ENCODE measurements at regions not wholly inside any gene's neighbourhood (a gene's known extent, or its start where the extent isn't known, plus 50 kb on each side); places are given as distances from the start of the nearest gene placed in this dataset.

- WGBS = 52% methylated on average over 1 of the region's 1 CpG
- DNase-seq (ENCODE audit: extremely low spot score) = no peak
- Histone ChIP-seq H3K36me3 (ENCODE audit: insufficient read depth) (no peaks in the 10 kb centered on the region), H3K27ac (ENCODE audit: low read depth) (no peak overlapping the region), H3K4me3 (ENCODE audit: low read depth, low read length) (no peak overlapping the region), H3K4me1 (ENCODE audit: insufficient read depth) (no peaks in the 10 kb centered on the region)
Measured at GRCh38 chr2:220270481-220271070, 643.1 kb downstream of the SLC4A3 start.

GRCh38 chr2:220272656-220273055 lies 645.2 kb downstream of the SLC4A3 start:
- no peak overlapping the region for H3K4me3 ChIP-seq (ENCODE audit: low read depth, low read length)
- no peaks in the 10 kb centered on the region for H3K36me3 ChIP-seq (ENCODE audit: insufficient read depth)
- DNase-seq (ENCODE audit: extremely low spot score) = no peak
- H3K4me1 ChIP-seq (ENCODE audit: insufficient read depth) = no peaks in the 10 kb centered on the region
- H3K27ac ChIP-seq (ENCODE audit: low read depth) = no peak overlapping the region

GRCh38 chr2:220273082-220273481 lies 645.7 kb downstream of the SLC4A3 start:
- Histone ChIP-seq H3K36me3 (ENCODE audit: insufficient read depth) (no peaks in the 10 kb centered on the region), H3K4me3 (ENCODE audit: low read depth, low read length) (no peak overlapping the region), H3K27ac (ENCODE audit: low read depth) (no peak overlapping the region), H3K4me1 (ENCODE audit: insufficient read depth) (no peaks in the 10 kb centered on the region)
- WGBS = 57% methylated on average over 2 of the region's 2 CpGs
- DNase-seq (ENCODE audit: extremely low spot score) = no peak

GRCh38 chr2:220275454-220275853 lies 648.0 kb downstream of the SLC4A3 start:
- 98% methylated on average over 3 of the region's 3 CpGs for WGBS
- Histone ChIP-seq H3K27ac (ENCODE audit: low read depth) (no peak overlapping the region), H3K4me3 (ENCODE audit: low read depth, low read length) (no peak overlapping the region), H3K4me1 (ENCODE audit: insufficient read depth) (no peaks in the 10 kb centered on the region), H3K36me3 (ENCODE audit: insufficient read depth) (no peaks in the 10 kb centered on the region)
- DNase-seq (ENCODE audit: extremely low spot score) = no peak

- H3K36me3 ChIP-seq (ENCODE audit: insufficient read depth) = no peaks in the 10 kb centered on the region
- no peaks in the 10 kb centered on the region for H3K4me1 ChIP-seq (ENCODE audit: insufficient read depth)
- WGBS = 69% methylated on average over 2 of the region's 2 CpGs
- no peak for DNase-seq (ENCODE audit: extremely low spot score)
- H3K4me3 ChIP-seq (ENCODE audit: low read depth, low read length) = no peak overlapping the region
- H3K27ac ChIP-seq (ENCODE audit: low read depth) = no peak overlapping the region
Measured at GRCh38 chr2:220276741-220277444, 649.5 kb downstream of the SLC4A3 start.

GRCh38 chr2:220277445-220277975 lies 650.1 kb downstream of the SLC4A3 start:
- no peak overlapping the region for H3K4me3 ChIP-seq (ENCODE audit: low read depth, low read length)
- H3K27ac ChIP-seq (ENCODE audit: low read depth) = no peak overlapping the region
- H3K4me1 ChIP-seq (ENCODE audit: insufficient read depth) = no peaks in the 10 kb centered on the region
- no peaks in the 10 kb centered on the region for H3K36me3 ChIP-seq (ENCODE audit: insufficient read depth)
- 21% methylated on average over 3 of the region's 3 CpGs for WGBS
- no peak for DNase-seq (ENCODE audit: extremely low spot score)

- no peaks in the 10 kb centered on the region for H3K4me1 ChIP-seq (ENCODE audit: insufficient read depth)
- DNase-seq (ENCODE audit: extremely low spot score) = no peak
- H3K4me3 ChIP-seq (ENCODE audit: low read depth, low read length) = no peak overlapping the region
- no peak overlapping the region for H3K27ac ChIP-seq (ENCODE audit: low read depth)
- 27% methylated on average over 2 of the region's 2 CpGs for WGBS
- H3K36me3 ChIP-seq (ENCODE audit: insufficient read depth) = no peaks in the 10 kb centered on the region
Measured at GRCh38 chr2:220278022-220278421, 650.6 kb downstream of the SLC4A3 start.

GRCh38 chr2:220279372-220279771 lies 651.9 kb downstream of the SLC4A3 start:
- no peaks in the 10 kb centered on the region for H3K36me3 ChIP-seq (ENCODE audit: insufficient read depth)
- no peak for DNase-seq (ENCODE audit: extremely low spot score)
- no peaks in the 10 kb centered on the region for H3K4me1 ChIP-seq (ENCODE audit: insufficient read depth)
- no peak overlapping the region for H3K4me3 ChIP-seq (ENCODE audit: low read depth, low read length)
- WGBS = 95% methylated on average over 2 of the region's 2 CpGs
- no peak overlapping the region for H3K27ac ChIP-seq (ENCODE audit: low read depth)

GRCh38 chr2:220279840-220280239 lies 652.4 kb downstream of the SLC4A3 start:
- no peak overlapping the region for H3K4me3 ChIP-seq (ENCODE audit: low read depth, low read length)
- no peaks in the 10 kb centered on the region for H3K36me3 ChIP-seq (ENCODE audit: insufficient read depth)
- no peak for DNase-seq (ENCODE audit: extremely low spot score)
- no peaks in the 10 kb centered on the region for H3K4me1 ChIP-seq (ENCODE audit: insufficient read depth)
- H3K27ac ChIP-seq (ENCODE audit: low read depth) = no peak overlapping the region

GRCh38 chr2:220280736-220281135 lies 653.3 kb downstream of the SLC4A3 start:
- no peaks in the 10 kb centered on the region for H3K36me3 ChIP-seq (ENCODE audit: insufficient read depth)
- DNase-seq (ENCODE audit: extremely low spot score) = no peak
- 91% methylated on average over 4 of the region's 4 CpGs for WGBS
- no peaks in the 10 kb centered on the region for H3K4me1 ChIP-seq (ENCODE audit: insufficient read depth)
- H3K4me3 ChIP-seq (ENCODE audit: low read depth, low read length) = no peak overlapping the region
- H3K27ac ChIP-seq (ENCODE audit: low read depth) = no peak overlapping the region

- H3K4me3 ChIP-seq (ENCODE audit: low read depth, low read length) = no peak overlapping the region
- WGBS = 79% methylated on average over 1 of the region's 1 CpG
- H3K4me1 ChIP-seq (ENCODE audit: insufficient read depth) = no peaks in the 10 kb centered on the region
- no peaks in the 10 kb centered on the region for H3K36me3 ChIP-seq (ENCODE audit: insufficient read depth)
- no peak overlapping the region for H3K27ac ChIP-seq (ENCODE audit: low read depth)
- DNase-seq (ENCODE audit: extremely low spot score) = no peak
Measured at GRCh38 chr2:220281771-220282170, 654.3 kb downstream of the SLC4A3 start.

- no peaks in the 10 kb centered on the region for H3K36me3 ChIP-seq (ENCODE audit: insufficient read depth)
- no peak for DNase-seq (ENCODE audit: extremely low spot score)
- no peak overlapping the region for H3K4me3 ChIP-seq (ENCODE audit: low read depth, low read length)
- H3K27ac ChIP-seq (ENCODE audit: low read depth) = no peak overlapping the region
- H3K4me1 ChIP-seq (ENCODE audit: insufficient read depth) = no peaks in the 10 kb centered on the region
- WGBS = 91% methylated on average over 3 of the region's 3 CpGs
Measured at GRCh38 chr2:220282236-220282635, 654.8 kb downstream of the SLC4A3 start.

GRCh38 chr2:220293966-220294365 lies 666.5 kb downstream of the SLC4A3 start:
- no peaks in the 10 kb centered on the region for H3K36me3 ChIP-seq (ENCODE audit: insufficient read depth)
- WGBS = 89% methylated on average over 1 of the region's 1 CpG
- no peak overlapping the region for H3K4me3 ChIP-seq (ENCODE audit: low read depth, low read length)
- no peak for DNase-seq (ENCODE audit: extremely low spot score)
- no peak overlapping the region for H3K27ac ChIP-seq (ENCODE audit: low read depth)
- H3K4me1 ChIP-seq (ENCODE audit: insufficient read depth) = no peaks in the 10 kb centered on the region

GRCh38 chr2:220296174-220296573 lies 668.7 kb downstream of the SLC4A3 start:
- no peak for DNase-seq (ENCODE audit: extremely low spot score)
- no peak overlapping the region for H3K4me3 ChIP-seq (ENCODE audit: low read depth, low read length)
- H3K36me3 ChIP-seq (ENCODE audit: insufficient read depth) = no peaks in the 10 kb centered on the region
- no peaks in the 10 kb centered on the region for H3K4me1 ChIP-seq (ENCODE audit: insufficient read depth)
- H3K27ac ChIP-seq (ENCODE audit: low read depth) = no peak overlapping the region
- 34% methylated on average over 2 of the region's 2 CpGs for WGBS
